ENCODE measurements at regions not wholly inside any gene's neighbourhood (a gene's known extent, or its start where the extent isn't known, plus 50 kb on each side); places are given as distances from the start of the nearest gene placed in this dataset.
"Not testable (repeated sequence)": the region's sequence is repeated elsewhere in the genome, so short reads cannot be mapped to it uniquely, and the experiment has no call there.

- no peak for DNase-seq
These were observed 552.5 kb downstream of the INSC start for GRCh38 chr11:15667127-15667725.

DNA sequence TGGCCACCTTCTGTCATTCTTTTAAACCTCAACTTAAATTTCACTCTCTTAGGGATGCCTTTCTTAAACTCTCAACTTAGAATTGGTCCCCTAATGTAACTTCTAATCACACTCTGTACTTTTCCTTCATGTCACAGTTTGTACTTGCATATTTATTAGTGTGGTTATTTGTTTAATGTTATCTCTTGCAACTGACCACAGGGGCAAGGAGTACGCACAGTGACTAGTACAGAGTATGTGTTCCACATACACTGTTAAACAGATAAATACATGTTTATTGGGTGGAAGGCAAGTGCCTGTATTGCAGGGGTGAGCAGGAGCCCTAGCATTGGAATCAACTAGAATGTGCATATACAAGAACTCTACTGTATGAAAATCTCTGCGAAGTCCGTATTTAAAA, 554.0 kb downstream of the INSC start:
- DNase-seq, result no peak

DNA sequence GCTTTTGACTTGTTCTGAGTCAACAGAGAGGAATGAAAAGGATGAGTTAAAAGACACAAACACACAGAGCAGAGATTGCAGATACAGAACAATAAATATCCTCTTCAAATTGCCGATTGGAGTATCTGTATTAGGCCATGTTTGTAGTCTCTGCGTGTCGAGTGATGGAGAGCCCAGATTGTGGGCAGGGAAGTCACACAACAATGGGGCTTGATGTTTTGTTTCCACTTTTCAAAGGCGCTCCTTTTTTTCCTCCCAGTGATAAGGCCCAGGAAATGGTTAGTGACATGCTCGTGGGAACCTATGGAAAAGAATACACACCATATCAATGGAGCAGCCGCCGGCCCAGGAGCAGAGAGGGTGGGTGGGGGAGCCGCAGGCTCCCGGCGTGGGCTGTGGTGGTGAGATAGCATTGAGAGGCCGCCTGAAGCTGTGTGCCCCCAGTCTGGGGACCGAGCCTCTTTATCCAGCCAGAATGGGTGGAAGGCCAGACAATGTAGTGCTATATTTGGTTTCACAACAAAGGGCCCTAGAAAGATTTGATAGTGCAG, 555.9 kb downstream of the INSC start:
- DNase-seq, result no peak

GRCh38 chr11:15671216-15671615, 556.5 kb downstream of the INSC start:
- no peak for DNase-seq

- no peak for DNase-seq
These were observed 558.1 kb downstream of the INSC start for GRCh38 chr11:15672825-15673224.

DNA sequence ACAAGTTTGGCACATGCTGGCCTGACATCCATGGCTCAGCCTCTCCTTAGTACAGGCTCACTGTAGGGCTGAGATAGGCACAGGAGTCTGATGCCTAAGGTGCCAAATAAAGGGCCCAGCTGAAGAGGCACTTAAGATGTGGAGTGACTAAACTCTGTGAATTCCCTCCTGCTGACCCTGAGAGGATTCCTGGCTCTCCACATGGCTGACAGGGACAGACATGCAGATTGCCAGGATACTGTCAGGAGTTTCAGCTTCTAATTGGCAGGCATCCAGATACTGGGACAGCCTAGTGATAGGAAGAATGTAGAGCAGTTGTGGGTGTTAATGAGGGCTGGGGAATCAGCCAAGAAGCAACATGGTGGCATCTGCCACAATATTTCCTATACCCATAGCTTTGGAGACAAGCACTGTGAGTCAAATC, 558.7 kb downstream of the INSC start:
- DNase-seq, result no peak

GRCh38 chr11:15674756-15675155, 560.0 kb downstream of the INSC start:
- no peak for DNase-seq

DNA sequence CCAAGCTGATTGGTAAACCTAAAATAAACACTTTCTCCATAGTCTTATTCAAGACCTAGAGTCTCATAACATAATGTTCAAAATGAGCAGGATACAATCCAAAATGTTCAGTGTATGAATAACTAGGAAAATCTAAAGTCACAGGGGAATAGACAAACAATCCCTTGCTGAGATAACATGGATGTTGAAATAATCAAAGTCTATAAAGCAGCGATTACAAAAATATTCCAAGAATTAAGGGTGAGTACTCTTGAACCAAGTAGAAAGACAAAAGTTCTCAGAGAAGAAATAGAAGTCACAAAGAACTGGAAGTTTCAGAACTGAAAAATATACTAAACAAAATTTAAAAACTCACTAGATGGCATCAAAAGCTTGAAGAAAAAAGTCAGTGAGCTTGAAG, 561.0 kb downstream of the INSC start:
- no peak for DNase-seq

DNA sequence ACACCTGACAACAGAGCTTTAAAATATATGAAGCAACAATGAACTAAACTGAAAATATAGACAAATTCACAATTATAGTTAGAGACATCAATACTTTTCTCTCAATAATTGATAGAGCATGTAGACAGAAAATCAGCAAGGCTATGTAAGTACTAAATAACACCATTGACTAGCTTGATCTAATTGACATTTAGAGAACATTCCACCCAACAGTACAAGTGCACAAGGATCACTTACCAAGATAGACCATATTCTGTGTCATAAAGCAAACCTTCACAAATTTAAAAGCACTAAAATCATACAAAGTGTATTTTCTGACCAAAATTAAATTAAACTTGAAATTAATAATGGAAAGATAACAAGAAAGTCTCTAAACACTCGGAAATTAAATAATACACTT, 562.5 kb downstream of the INSC start:
- DNase-seq, result no peak

GRCh38 chr11:15683528-15683927, 568.8 kb downstream of the INSC start:
- no peak for DNase-seq

GRCh38 chr11:15685306-15685705, 570.6 kb downstream of the INSC start:
- DNase-seq, result no peak

GRCh38 chr11:15686259-15686658, 571.5 kb downstream of the INSC start:
- not testable (repeated sequence) for DNase-seq

- DNase-seq, result no peak
These were observed 572.6 kb downstream of the INSC start for GRCh38 chr11:15687342-15687741.

- DNase-seq, result no peak
These were observed 573.6 kb downstream of the INSC start for GRCh38 chr11:15688351-15688792.

- no peak for DNase-seq
These were observed 575.6 kb downstream of the INSC start for GRCh38 chr11:15690320-15690719.

DNA sequence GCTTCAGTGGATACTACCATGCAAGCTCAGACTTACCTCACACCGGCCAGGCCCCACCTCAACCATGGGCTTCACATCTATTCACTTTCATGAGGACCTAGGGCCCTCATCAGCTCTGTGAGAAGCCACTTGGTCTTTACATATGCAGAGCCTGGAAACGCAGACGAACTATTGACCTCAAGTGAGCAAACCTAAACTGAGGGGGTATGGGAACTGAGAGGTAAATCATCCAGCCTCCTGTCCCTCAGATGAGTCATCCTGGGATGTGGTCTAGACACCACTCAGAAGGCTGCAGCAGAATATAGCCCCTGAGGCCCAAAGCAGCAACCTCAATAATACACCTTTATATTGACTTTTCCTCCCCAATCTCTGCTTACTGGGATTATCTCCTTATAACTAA, 578.0 kb downstream of the INSC start:
- no peak for DNase-seq

- no peak for DNase-seq
These were observed 580.5 kb downstream of the INSC start for GRCh38 chr11:15695096-15695721.

DNA sequence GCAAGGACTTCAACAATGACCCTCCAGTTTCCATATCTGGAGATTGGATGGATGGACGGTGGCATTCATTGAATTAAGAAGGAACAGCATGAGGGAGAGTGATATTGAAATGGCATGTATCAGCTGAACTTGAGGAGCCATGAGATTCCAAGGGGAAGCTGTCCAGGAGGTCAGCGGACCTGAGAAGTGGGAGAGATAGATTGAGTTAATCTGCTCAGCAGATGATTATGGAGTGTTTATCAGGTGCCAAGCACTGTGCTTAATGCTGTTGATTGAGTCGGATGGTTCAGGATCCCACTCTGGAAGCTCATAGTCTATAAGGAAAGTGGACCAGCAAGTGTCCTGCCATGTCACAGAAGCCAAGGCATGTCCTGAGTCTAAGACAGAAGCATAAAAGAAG, 581.3 kb downstream of the INSC start:
- no peak for DNase-seq

GRCh38 chr11:15697437-15698236, 582.9 kb downstream of the INSC start:
- no peak for DNase-seq

- no peak for DNase-seq
These were observed 584.1 kb downstream of the INSC start for GRCh38 chr11:15698855-15699254.

- no peak for DNase-seq
These were observed 585.3 kb downstream of the INSC start for GRCh38 chr11:15699978-15700377.

- DNase-seq, result no peak
These were observed 585.7 kb downstream of the INSC start for GRCh38 chr11:15700456-15700855.

DNA sequence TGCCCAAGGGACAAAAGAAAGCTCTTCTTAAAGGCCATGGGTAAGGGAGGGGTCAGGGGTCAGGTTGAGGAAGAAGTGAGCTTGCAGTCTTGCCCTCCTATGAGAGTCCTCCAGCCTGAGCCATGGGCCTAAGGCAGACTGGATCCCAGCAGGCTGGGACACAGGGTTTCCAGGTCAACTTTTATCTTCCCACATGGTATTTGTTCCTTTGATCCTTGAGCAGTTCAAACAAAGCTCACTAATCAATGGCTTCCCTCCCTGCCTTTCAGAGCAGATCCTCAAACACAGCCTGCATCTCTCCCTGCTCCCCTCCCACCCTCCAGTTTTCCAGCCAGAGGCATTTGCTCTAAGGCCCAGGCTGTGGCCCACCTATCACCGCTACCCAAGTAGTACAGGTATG, 589.3 kb downstream of the INSC start:
- no peak for DNase-seq

- DNase-seq, result no peak
These were observed 589.8 kb downstream of the INSC start for GRCh38 chr11:15704556-15704955.
